ENCODE measurements at regions not wholly inside any gene's neighbourhood (a gene's known extent, or its start where the extent isn't known, plus 50 kb on each side); places are given as distances from the start of the nearest gene placed in this dataset.

- no peak for DNase-seq
Observed at GRCh38 chr3:187823746-187824145, 78.5 kb upstream of the BCL6 start.

DNA sequence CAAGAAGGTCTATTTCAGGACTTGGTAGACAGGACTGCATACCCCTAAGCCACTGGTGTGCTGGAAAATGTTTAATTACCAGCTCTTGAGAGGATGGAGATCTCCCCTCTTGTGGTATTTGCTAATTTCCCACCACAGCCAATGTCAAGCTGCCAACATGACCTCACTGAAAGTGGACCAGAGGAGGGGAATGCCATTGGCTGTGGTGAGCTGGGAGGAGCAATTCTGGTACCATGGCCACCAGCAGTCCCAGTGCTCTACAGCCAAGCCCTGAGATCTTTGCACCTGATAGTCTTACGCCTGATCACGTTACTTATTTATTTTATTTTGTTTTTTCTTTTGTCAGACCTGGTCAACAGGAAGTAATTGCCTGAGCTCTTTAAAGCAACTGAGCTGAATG, 82.5 kb upstream of the BCL6 start:
- DNase-seq, result no peak

- peak in 1 of 3 experiments; percentile 8 for DNase-seq
Observed at GRCh38 chr3:187828579-187829452, 83.5 kb upstream of the BCL6 start.

DNA sequence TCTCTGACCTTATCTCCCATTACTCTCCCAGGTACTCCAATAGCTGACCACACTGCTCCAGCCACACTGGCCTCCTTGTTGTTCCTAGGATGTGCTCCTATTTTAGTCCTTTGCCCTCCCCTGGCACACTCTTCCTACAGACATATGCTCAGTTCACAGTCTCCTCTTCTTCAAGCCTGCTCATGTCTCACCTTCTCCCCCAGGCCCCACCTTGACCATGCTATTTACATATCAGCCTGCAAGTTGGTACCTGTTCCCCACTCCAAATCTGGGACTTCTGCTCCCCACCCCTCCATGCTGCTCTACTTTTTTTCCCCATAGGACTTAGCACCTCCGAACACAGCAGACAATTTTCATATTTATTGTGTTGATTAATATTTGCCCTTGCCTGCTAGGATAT, 84.9 kb upstream of the BCL6 start:
- DNase-seq, result no peak

GRCh38 chr3:187831125-187832051, 86.1 kb upstream of the BCL6 start:
- DNase-seq, result no peak

- no peak for DNase-seq
Observed at GRCh38 chr3:187832202-187832601, 86.9 kb upstream of the BCL6 start.

DNA sequence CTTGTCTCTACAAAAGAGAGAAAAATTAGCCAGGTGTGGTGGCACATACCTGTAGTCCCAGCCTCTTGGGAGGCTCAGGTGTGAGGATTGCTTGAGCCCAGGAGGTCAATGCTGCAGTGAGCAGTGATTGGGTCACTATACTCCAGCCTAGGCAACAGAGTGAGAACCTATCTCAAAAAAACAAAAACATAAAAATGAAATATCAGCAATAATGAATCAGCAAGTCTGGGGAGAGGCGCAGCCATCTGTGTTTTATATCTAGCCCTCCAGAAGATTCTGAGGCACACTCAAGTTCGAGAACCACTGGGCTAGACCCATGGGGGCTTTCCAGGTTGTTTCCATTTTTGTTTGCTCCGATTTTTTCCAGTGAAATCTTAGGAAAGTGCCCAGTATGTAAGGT, 88.1 kb upstream of the BCL6 start:
- DNase-seq, result no peak

DNA sequence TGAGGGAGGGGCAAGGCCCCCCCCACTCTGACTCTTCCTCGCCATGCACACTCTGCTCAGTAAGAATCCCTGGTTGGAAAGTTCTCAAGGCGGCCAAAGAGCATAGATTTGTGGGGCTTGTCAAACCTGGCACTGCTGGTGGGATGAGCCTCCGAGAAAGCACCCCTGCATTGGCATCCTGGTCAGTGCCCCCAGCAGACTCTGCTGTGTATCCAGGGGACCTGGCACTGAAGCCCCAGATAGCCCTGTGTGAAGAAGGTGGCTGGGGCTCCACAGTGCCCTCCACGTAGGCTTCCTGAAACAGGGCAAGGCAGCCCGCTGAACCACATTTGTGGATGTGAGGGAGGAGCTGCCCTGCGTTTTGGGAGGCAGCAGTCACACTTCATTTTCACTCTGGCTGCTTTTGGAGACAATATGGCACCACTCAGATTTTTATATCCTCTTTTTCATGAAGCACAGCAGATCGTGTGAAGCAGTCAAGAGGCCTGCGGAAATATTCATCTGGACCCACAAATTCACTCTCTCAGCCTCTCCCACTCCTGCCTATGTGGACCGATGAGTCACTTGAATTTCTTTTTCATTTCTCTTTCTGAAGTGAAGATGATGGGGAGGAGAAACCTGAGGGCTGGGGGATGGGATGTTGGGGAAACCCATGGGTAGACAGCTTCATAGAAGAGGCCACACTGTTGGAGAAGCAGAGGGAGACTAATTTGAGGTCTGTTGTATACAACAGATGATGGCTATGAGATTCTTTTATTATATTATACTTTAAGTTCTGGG, 88.7 kb upstream of the BCL6 start:
- no peak for DNase-seq

GRCh38 chr3:187836823-187837770, 91.8 kb upstream of the BCL6 start:
- no peak for DNase-seq

- DNase-seq, result no peak
Observed at GRCh38 chr3:187838016-187838540, 92.8 kb upstream of the BCL6 start.

DNA sequence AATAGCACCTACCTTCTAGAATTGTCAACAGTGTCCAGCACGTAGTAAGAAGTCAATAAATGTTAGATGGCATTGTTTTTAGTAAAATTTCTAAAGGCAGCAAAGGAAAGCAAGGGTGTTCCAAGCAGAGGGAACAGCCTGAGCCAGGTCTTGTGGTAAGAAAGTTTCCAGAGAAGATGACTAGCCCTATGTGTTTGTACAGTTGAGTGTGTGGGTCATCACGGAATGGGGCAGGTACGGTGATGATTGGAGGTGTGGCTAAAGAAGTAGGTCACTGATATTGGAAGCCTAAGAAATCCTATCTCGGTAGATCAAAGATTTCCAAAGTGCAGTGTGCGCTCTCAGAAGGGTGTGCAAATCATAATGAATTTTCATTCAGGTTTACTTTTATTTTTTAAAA, 94.2 kb upstream of the BCL6 start:
- no peak for DNase-seq

DNA sequence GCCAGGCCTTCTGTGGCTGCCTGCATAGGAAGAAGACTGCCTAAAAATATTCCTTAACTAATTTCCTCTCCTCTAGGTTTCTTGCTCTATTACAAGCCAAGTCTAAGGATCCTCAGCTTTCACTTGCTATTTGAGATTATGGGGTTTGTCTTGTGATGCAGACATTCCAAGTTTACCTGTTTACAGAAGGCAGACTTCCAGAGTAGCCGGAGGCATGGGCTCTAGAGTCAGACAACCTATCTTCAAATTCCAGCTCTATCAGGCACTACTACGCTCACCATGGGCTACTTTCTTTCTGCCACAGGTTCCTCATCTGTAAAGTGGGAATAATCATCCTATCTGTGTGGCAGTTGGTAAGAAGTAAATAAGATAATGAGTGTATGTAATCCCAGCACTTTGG, 95.6 kb upstream of the BCL6 start:
- no peak for DNase-seq

GRCh38 chr3:187841560-187841959, 96.3 kb upstream of the BCL6 start:
- no peak for DNase-seq

DNA sequence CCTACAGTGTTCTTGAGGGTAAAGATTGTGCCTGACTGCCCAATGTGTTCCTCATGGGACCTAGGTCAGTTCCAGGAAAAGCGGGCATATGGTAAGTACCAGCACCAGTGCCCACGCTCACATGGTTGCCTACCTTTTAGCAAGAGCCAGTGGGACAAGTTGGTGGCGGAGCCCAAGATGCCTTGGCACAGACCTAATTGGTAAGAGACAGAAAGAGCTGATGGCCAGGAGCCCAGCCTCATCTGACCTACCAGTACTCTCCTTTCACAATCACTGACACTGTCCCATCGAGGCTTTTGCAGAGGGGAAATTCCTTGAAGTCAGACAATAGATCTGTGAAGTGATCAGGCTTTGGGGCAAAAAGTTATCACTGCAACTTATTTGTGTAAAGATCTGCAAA, 98.4 kb upstream of the BCL6 start:
- DNase-seq, result no peak

DNA sequence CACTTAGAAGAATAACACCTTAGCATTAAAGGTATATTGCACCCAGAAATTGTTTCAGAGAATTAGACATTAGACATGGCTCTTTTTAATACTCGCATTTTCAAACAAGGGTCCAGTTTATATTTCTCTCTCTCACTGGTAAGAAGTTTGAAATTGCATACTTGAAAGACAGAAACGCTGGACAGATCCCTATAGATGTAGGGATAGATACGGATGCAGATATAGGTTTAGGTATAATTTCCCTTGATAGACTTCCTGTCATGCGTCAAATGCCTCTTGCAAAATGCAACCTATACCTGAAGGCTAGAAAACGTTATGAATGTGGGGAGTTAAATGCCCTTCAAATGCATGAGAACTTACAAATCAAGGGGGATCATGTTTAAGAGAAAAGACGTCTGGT, 99.4 kb upstream of the BCL6 start:
- no peak for DNase-seq

GRCh38 chr3:187845826-187846225, 100.6 kb upstream of the BCL6 start:
- no peak for DNase-seq

DNA sequence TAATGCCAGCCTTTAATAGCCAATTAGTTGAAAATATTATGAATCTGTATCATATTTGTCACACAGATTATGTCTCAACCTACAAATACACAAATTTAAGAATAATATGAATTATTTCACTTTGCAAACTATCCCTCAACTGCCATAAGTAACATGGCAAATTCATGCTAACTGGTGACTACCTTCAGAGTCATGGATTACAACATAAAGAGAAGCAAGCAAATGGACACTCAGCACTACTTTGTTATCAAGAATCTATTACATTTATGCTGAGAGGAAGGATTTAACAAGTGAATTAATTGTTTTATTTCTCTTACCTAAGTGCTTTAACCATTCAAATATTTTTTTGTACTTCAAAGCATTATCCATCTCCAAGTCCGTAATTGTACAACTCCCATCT, 103.1 kb upstream of the BCL6 start:
- DNase-seq, result no peak

DNA sequence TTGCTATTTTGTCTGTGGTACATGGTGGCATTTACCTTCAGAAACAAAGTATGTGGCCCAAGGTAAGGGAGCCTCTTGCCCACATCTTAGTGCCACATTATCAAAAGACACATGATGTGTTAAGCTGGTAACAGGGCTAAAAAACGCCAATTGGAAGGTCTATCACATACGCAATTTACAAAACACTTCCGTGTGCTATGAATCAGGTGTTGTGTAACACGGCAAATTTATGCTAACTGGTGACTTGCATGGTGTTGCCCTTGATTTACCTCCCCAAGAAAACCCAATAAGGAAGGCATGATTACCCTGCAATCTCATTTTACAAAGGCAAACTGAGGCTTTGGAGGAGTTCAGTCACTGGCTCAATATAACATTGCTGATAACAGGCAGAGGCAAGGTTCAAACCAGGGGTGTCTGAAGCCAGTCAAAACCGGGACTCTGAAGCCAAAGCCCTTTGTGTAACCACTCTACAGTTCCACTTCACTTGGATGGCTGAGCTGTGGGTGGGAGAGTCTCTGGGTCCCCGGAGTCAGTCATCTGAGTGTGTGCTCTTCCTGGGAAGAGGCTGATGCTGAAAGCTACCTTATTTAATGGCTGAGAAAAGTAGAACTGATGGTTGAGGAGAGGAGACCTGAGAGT, 103.9 kb upstream of the BCL6 start:
- no peak for DNase-seq

DNA sequence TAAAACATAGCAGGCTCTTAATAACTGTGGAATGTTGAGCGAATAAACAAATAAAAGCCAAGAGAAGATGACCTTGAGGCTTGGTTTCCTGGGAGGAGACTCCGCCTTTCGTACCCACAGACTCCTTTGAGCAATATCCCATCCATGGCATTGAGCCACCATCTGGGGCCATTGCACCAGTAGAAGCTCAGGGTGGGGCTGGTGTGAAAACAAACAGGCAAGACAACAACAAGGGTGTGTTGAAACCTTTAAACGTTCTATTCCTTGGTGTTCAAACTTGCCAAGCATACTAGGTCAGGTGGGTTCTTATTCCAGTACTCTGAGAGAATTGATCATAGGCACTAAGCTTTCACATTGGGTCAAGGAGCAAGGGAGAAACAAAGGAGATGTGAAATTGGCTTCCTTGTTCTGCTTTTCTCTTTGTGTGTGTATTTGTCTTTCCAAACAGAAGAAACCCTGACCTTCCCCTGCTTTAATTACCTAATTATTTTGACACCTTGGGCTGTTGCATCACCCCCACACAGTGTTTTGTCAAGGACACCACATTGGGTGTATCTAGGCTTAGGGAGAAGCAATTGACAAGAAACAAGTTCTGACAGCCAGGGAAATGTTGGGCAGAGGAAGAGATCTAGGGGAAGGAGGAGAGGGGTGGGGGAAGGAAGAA, 105.1 kb upstream of the BCL6 start:
- no peak for DNase-seq

Measured in NCI-H1417 (cell line).